HuH-7.5 (cell line): ENCODE measurements at regions not wholly inside any gene's neighbourhood (a gene's known extent, or its start where the extent isn't known, plus 50 kb on each side); places are given as distances from the start of the nearest gene placed in this dataset.
"Not testable (repeated sequence)": the region's sequence is repeated elsewhere in the genome, so short reads cannot be mapped to it uniquely, and the experiment has no call there.

Experiments
- DNase-seq: peaks from one replicate; pipeline ENCODE4 v3.0.0; 2011; ENCODE audit warnings: low spot score

GRCh38 chr12:67534681-67535080, 113.9 kb upstream of the DYRK2 start:
- no peak for DNase-seq

GRCh38 chr12:67535176-67535575, 113.4 kb upstream of the DYRK2 start:
- DNase-seq, result no peak

GRCh38 chr12:67535971-67536370, 112.6 kb upstream of the DYRK2 start:
- DNase-seq, result no peak

- DNase-seq, result no peak
Measured at GRCh38 chr12:67539329-67539728, 109.2 kb upstream of the DYRK2 start.

- no peak for DNase-seq
Measured at GRCh38 chr12:67539946-67540345, 108.6 kb upstream of the DYRK2 start.

GRCh38 chr12:67540920-67541624, 107.5 kb upstream of the DYRK2 start:
- DNase-seq, result no peak

GRCh38 chr12:67541625-67541991, 106.9 kb upstream of the DYRK2 start:
- DNase-seq, result no peak

- DNase-seq, result no peak
Measured at GRCh38 chr12:67543021-67543770, 105.3 kb upstream of the DYRK2 start.

- DNase-seq, result no peak
Measured at GRCh38 chr12:67545298-67545697, 103.2 kb upstream of the DYRK2 start.

GRCh38 chr12:67546746-67547145, 101.8 kb upstream of the DYRK2 start:
- no peak for DNase-seq

- DNase-seq, result not testable (repeated sequence)
Measured at GRCh38 chr12:67555075-67555717, 93.3 kb upstream of the DYRK2 start.

GRCh38 chr12:67558775-67559174, 89.8 kb upstream of the DYRK2 start:
- no peak for DNase-seq

- no peak for DNase-seq
Measured at GRCh38 chr12:67559751-67560150, 88.8 kb upstream of the DYRK2 start.

- DNase-seq, result no peak
Measured at GRCh38 chr12:67562513-67563287, 85.8 kb upstream of the DYRK2 start.

GRCh38 chr12:67568055-67568454, 80.5 kb upstream of the DYRK2 start:
- DNase-seq, result no peak

GRCh38 chr12:67572492-67572891, 76.1 kb upstream of the DYRK2 start:
- no peak for DNase-seq

GRCh38 chr12:67573566-67573965, 75.0 kb upstream of the DYRK2 start:
- DNase-seq, result no peak

- DNase-seq, result no peak
Measured at GRCh38 chr12:67578976-67579661, 69.4 kb upstream of the DYRK2 start.

GRCh38 chr12:67579662-67580003, 68.9 kb upstream of the DYRK2 start:
- no peak for DNase-seq

GRCh38 chr12:67582238-67582834, 66.2 kb upstream of the DYRK2 start:
- DNase-seq, result no peak

GRCh38 chr12:67582844-67583243, 65.7 kb upstream of the DYRK2 start:
- DNase-seq, result no peak

GRCh38 chr12:67586951-67587350, 61.6 kb upstream of the DYRK2 start:
- no peak for DNase-seq
